ENCODE measurements at regions not wholly inside any gene's neighbourhood (a gene's known extent, or its start where the extent isn't known, plus 50 kb on each side); places are given as distances from the start of the nearest gene placed in this dataset.

DNA sequence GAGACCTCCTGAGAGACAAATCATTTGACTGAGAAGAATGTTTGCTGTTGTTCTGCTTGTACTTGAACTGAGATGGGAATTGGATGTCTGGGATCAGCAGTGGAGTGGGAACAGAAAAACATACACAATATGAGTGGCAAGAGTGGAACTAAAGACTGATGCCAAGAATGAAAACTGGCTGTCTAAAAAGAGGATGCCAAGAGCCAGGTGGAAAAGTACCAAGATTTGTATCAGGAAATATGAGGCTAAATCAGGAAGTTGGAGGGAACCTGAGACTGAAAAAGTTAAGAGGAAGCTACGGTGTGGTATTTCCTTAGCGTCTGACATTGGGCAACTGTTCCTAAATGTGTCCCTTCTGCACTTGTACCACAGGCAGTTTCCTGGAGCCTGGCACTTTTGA, 440.9 kb upstream of the CELF4 start:
- DNase-seq (ENCODE audit: low read depth): no peak
- no peak overlapping the region for H3K4me3 ChIP-seq (ENCODE audit: low read depth, low read length)
- TF ChIP-seq, protein P1, sequence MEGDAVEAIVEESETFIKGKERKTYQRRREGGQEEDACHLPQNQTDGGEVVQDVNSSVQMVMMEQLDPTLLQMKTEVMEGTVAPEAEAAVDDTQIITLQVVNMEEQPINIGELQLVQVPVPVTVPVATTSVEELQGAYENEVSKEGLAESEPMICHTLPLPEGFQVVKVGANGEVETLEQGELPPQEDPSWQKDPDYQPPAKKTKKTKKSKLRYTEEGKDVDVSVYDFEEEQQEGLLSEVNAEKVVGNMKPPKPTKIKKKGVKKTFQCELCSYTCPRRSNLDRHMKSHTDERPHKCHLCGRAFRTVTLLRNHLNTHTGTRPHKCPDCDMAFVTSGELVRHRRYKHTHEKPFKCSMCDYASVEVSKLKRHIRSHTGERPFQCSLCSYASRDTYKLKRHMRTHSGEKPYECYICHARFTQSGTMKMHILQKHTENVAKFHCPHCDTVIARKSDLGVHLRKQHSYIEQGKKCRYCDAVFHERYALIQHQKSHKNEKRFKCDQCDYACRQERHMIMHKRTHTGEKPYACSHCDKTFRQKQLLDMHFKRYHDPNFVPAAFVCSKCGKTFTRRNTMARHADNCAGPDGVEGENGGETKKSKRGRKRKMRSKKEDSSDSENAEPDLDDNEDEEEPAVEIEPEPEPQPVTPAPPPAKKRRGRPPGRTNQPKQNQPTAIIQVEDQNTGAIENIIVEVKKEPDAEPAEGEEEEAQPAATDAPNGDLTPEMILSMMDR (conservative IDR thresholded peaks at IDR 0.05; ENCODE audit: low read depth, low read length): no peak

GRCh38 chr18:37997695-37998094, 432.1 kb upstream of the CELF4 start:
- TF ChIP-seq, protein P1 (conservative IDR thresholded peaks at IDR 0.05; ENCODE audit: low read depth, low read length): no peak
- no peak overlapping the region for H3K4me3 ChIP-seq (ENCODE audit: low read depth, low read length)
- DNase-seq (ENCODE audit: low read depth): no peak

GRCh38 chr18:37987901-37988300, 422.3 kb upstream of the CELF4 start:
- TF ChIP-seq, protein P1 (conservative IDR thresholded peaks at IDR 0.05; ENCODE audit: low read depth, low read length): no peak
- no peak for DNase-seq (ENCODE audit: low read depth)
- no peak overlapping the region for H3K4me3 ChIP-seq (ENCODE audit: low read depth, low read length)

DNA sequence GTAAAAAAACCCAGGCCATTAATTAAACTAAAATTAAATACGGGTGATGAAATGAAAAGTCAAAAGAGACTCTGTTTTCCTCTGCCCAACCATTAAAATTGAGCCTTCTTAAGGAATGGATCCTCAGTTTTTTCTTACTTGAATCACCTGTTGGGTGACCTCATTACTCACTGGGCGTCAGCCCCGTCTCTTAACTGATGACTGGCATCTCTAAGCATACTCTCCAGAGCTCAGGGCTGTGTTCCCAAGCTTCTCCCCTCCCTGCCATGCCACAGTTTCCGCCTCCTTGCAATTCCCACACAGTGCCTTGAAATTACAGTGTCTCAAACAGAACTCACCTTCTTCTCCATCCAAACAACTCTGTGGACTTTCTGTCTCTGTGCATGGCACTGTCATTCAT, 421.1 kb upstream of the CELF4 start:
- no peak overlapping the region for H3K4me3 ChIP-seq (ENCODE audit: low read depth, low read length)
- DNase-seq (ENCODE audit: low read depth): no peak
- TF ChIP-seq, protein P1 (conservative IDR thresholded peaks at IDR 0.05; ENCODE audit: low read depth, low read length): no peak

GRCh38 chr18:37985126-37985525, 419.5 kb upstream of the CELF4 start:
- TF ChIP-seq, protein P1 (conservative IDR thresholded peaks at IDR 0.05; ENCODE audit: low read depth, low read length): no peak
- H3K4me3 ChIP-seq (ENCODE audit: low read depth, low read length): no peak overlapping the region
- no peak for DNase-seq (ENCODE audit: low read depth)

DNA sequence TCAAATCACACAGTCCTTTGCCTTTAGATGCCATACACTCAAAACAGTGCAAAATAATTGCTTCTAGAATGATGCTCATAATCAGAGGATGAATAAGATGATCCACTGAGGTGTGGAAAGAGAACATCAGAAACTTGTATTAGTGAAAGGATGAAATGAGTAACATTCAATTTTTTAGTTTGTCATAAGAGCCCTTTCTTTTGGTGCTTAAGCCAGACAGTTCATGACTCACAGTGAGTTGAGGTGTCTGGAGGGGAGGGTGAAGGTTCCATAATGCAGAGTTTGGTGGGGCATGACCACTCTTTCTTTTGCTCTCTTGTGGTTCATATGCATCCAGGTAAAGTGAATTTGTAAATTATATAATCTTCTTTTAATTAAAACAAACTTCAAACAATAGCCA, 415.0 kb upstream of the CELF4 start:
- TF ChIP-seq, protein P1 (conservative IDR thresholded peaks at IDR 0.05; ENCODE audit: low read depth, low read length): no peak
- no peak overlapping the region for H3K4me3 ChIP-seq (ENCODE audit: low read depth, low read length)
- DNase-seq (ENCODE audit: low read depth): no peak

- DNase-seq (ENCODE audit: low read depth): no peak
- no peak overlapping the region for H3K4me3 ChIP-seq (ENCODE audit: low read depth, low read length)
- TF ChIP-seq, protein P1 (conservative IDR thresholded peaks at IDR 0.05; ENCODE audit: low read depth, low read length): no peak
These were observed 409.8 kb upstream of the CELF4 start for GRCh38 chr18:37975446-37975845.
